ENCODE measurements at regions not wholly inside any gene's neighbourhood (a gene's known extent, or its start where the extent isn't known, plus 50 kb on each side); places are given as distances from the start of the nearest gene placed in this dataset.

DNA sequence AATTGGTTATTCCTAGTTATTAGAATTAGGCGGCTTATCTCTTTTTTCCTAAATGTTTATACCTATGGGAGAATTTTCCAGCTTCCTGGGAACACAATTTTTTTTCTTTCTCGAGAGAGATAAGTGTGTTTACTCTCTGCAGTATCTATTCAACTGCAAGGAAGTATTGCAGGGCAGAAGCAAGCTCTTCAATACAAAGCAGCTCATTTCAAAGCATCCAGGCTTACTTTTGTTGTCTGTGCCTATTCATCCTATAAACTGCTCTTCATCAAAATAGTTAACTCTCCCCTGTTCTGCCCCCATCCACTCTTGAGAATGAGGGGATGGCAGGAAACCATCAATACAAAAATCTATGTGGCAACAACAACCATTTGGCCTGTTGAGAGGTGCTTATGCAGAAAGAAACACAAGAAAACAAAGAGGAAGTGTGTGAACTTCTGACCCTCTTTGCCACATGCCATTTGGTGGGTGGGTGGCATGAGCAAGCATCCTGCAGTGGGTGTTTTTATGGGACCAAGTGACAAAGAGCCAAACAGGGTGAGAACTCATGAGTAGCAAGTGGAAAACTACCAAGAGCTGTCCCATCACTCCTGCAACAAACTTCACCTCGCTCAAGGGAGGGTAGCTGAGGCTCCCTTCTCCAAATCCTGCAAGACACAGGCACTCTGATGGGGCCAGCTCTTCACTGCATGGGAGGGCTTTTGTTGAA lies 50.6 kb upstream of the MRPS6 start:
- H3K27ac Mint-ChIP-seq, result no peak overlapping the region
- peaks cover 13 to 36% (median 19%) of the 10 kb centered on the region in 7 donors for H3K4me1 Mint-ChIP-seq
- peak; percentile 73 for ATAC-seq

DNA sequence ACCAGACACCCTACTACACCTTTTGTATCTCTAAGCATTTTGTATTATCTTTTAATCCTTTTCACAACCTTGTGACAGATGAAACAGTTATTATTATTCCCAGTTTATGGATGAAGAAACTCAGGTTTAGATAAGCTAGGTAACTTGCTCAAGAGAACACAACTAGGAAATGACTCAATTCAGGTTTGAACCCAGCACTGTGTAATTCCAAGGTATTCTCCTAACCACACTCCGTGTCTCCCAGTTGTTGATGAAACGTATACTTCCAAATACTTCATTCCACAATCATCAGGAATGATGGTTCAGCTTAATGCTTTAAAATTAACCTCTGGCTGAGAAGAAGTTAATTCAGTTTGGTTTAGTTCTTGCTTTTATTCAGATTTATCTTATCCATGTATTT lies 51.7 kb upstream of the MRPS6 start:
- H3K27ac ChIP-seq (ENCODE audit: low read depth, low read length), result no peak overlapping the region
- Mint-ChIP-seq H3K9me3 (peaks cover 0 to 17% (median 0%) of the 10 kb centered on the region in 11 donors), H3K27me3 (no peaks in the 10 kb centered on the region), H3K36me3 (peaks cover 0 to 20% (median 0%) of the 10 kb centered on the region in 5 donors), H3K4me1 (peaks cover 15 to 46% (median 21%) of the 10 kb centered on the region in 7 donors), H3K4me3 (no peak overlapping the region), H3K27ac (no peak overlapping the region)
- no peaks in the 10 kb centered on the region for H3K27me3 ChIP-seq (ENCODE audit: control insufficient read depth in 2 of 2, insufficient read depth in 2 of 2, low read length in 2 of 2)
- no peak for DNase-seq
- peaks cover 15 to 26% of the 10 kb centered on the region in 2 donors for H3K4me1 ChIP-seq (ENCODE audit: control insufficient read depth in 2 of 2, insufficient read depth in 2 of 2, low read length in 2 of 2)
- H3K4me3 ChIP-seq (ENCODE audit: low read length), result no peak overlapping the region
- intact Hi-C loops (cut with micrococcal nuclease), result loop anchor here in 1 of 2 donors (5.0 kb wide), 2 partner anchors 44 to 74 kb away; no protein-coding TSS in a partner anchor
- peaks cover 0 to 5% (median 0%) of the 10 kb centered on the region in 3 experiments for H3K9me3 ChIP-seq (ENCODE audit: control insufficient read depth in 2 of 3, low read length in 3 of 3)
- ATAC-seq, result no peak
- no peaks in the 10 kb centered on the region for H3K36me3 ChIP-seq (ENCODE audit: control insufficient read depth in 2 of 3, insufficient read depth in 3 of 3, low read length in 3 of 3)
- POLR2A ChIA-PET, result interaction anchor here (1.1 to 1.2 kb wide), 2 partner anchors 35 to 72 kb away, joined by 3 to 4 read pairs; no protein-coding TSS in a partner anchor
- CTCF ChIA-PET, result interaction anchor here (0.6 to 1.1 kb wide), 3 partner anchors 9 to 60 kb away, joined by 3 to 4 read pairs (median 4); no protein-coding TSS in a partner anchor

More for the DNA sequence above, 50.6 kb upstream of the MRPS6 start:
- Histone ChIP-seq H3K36me3 (ENCODE audit: control insufficient read depth in 2 of 3, insufficient read depth in 3 of 3, low read length in 3 of 3) (no peaks in the 10 kb centered on the region), H3K4me3 (ENCODE audit: low read length) (no peak overlapping the region), H3K27me3 (ENCODE audit: control insufficient read depth in 2 of 2, insufficient read depth in 2 of 2, low read length in 2 of 2) (no peaks in the 10 kb centered on the region), H3K9me3 (ENCODE audit: control insufficient read depth in 2 of 3, low read length in 3 of 3) (peaks cover 0 to 5% (median 0%) of the 10 kb centered on the region in 3 experiments), H3K27ac (ENCODE audit: low read depth, low read length) (no peak overlapping the region), H3K4me1 (ENCODE audit: control insufficient read depth in 2 of 2, insufficient read depth in 2 of 2, low read length in 2 of 2) (peaks cover 15 to 26% of the 10 kb centered on the region in 2 donors)
- Mint-ChIP-seq H3K4me3 (no peak overlapping the region), H3K9me3 (peaks cover 0 to 12% (median 0%) of the 10 kb centered on the region in 11 donors), H3K36me3 (peaks cover 0 to 12% (median 0%) of the 10 kb centered on the region in 5 donors), H3K27me3 (no peaks in the 10 kb centered on the region)
- peak in 4 of 9 donors; percentile 2 to 43 (median 10) for DNase-seq
- POLR2A ChIA-PET, result interaction anchor here (1.0 to 1.6 kb wide), 4 partner anchors 9 to 75 kb away, joined by 3 to 4 read pairs (median 4); no protein-coding TSS in a partner anchor
- intact Hi-C loops (cut with micrococcal nuclease), result loop anchor here in 1 of 2 donors (5.0 kb wide), 2 partner anchors 45 to 75 kb away; no protein-coding TSS in a partner anchor
- CTCF ChIA-PET, result interaction anchor here (0.9 to 2.4 kb wide), 3 partner anchors 10 to 98 kb away, joined by 3 to 9 read pairs (median 4); no protein-coding TSS in a partner anchor

DNA sequence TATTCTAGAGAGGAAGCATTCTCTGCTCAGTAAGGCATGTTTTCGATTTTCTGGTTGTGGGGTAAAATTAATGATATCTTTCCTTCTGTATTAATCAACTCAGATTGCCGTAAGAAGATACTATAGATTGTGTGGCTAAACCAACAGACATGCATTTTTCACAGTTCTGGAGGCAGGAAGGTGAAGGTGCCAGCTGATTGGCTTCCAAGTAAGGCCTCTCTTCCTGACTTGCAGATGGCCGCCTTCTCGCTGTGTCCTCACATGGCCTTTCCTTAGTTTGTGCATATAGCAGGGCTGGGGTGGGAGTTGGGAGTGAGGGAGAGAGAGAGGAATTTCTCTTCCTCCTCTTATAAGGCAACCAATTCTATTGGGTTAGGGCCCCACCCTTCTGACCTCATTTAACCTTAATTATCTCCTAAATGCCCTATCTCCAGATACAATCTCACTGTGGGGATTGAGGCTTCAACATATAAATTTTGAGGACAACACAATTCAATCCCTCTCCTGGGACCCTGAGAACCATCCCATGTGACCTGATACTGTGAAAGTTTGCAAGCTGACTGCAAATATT lies 52.3 kb upstream of the MRPS6 start:
- Mint-ChIP-seq H3K36me3 (peaks cover 0 to 20% (median 1%) of the 10 kb centered on the region in 5 donors), H3K27ac (no peak overlapping the region), H3K4me1 (peaks cover 15 to 47% (median 21%) of the 10 kb centered on the region in 7 donors), H3K9me3 (peaks cover 0 to 17% (median 0%) of the 10 kb centered on the region in 11 donors), H3K4me3 (no peak overlapping the region), H3K27me3 (no peaks in the 10 kb centered on the region)
- ChIA-PET CTCF (interaction anchor here (0.6 kb wide), 1 partner anchor 56 kb away, joined by 4 read pairs; no protein-coding TSS in a partner anchor), POLR2A (interaction anchor here (1.2 kb wide), 1 partner anchor 71 kb away, joined by 3 read pairs; no protein-coding TSS in a partner anchor)
- intact Hi-C loops (cut with micrococcal nuclease), result loop anchor here in 1 of 2 donors (5.0 kb wide), 2 partner anchors 44 to 74 kb away; no protein-coding TSS in a partner anchor
- H3K36me3 ChIP-seq (ENCODE audit: control insufficient read depth in 2 of 3, insufficient read depth in 3 of 3, low read length in 3 of 3), result no peaks in the 10 kb centered on the region
- DNase-seq (no peak), ATAC-seq (no peak)
- H3K9me3 ChIP-seq (ENCODE audit: control insufficient read depth in 2 of 3, low read length in 3 of 3), result peaks cover 0 to 5% (median 0%) of the 10 kb centered on the region in 3 experiments
- H3K27me3 ChIP-seq (ENCODE audit: control insufficient read depth in 2 of 2, insufficient read depth in 2 of 2, low read length in 2 of 2), result no peaks in the 10 kb centered on the region
- H3K4me3 ChIP-seq (ENCODE audit: low read length), result no peak overlapping the region
- H3K4me1 ChIP-seq (ENCODE audit: control insufficient read depth in 2 of 2, insufficient read depth in 2 of 2, low read length in 2 of 2), result peaks cover 15 to 26% of the 10 kb centered on the region in 2 donors
- H3K27ac ChIP-seq (ENCODE audit: low read depth, low read length), result no peak overlapping the region

DNA sequence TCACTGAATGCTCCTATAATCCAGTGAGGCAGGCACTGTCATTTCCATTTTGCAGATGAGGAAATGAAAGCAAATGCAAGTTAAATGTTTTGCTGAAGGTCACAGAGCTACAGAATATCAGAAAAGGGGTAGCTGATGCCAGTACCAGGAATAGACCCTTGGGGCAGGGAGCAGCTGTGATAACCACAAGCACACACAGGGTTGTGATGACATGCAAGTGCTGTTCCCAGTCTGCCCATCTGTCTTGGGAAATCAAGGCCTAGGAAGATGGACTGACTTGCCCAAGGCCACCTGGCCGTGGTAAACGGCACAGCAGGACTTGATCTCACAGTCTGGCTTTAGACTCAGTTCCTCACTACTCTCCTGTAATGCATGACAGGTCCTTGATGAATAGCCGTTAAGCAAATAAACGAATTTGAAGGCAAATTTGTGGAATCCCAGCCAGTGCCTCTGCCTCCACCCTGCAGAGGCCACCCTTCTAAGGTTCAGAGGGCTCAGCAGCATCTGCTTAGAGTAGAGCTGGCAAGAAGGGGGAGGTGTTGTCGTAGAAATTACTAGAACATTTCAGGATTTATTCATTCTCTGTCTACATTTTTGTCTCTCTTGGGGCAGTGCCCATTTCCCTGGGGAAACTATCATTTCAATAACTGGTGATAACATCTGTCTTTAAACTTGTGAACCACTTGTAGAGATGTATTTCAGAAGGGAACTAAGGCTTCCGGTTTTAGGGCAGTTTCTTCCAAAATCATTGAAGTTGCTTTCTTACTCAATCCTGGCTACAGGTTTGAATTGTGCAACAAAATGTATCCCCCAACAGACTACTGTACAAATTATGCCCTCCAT lies 53.2 kb upstream of the MRPS6 start:
- peaks cover 0 to 23% (median 3%) of the 10 kb centered on the region in 5 donors for H3K36me3 Mint-ChIP-seq
- Histone ChIP-seq H3K27me3 (ENCODE audit: control insufficient read depth in 2 of 2, insufficient read depth in 2 of 2, low read length in 2 of 2) (no peaks in the 10 kb centered on the region), H3K9me3 (ENCODE audit: control insufficient read depth in 2 of 3, low read length in 3 of 3) (peaks cover 0 to 5% (median 0%) of the 10 kb centered on the region in 3 experiments), H3K4me1 (ENCODE audit: control insufficient read depth in 2 of 2, insufficient read depth in 2 of 2, low read length in 2 of 2) (peaks cover 15 to 26% of the 10 kb centered on the region in 2 donors), H3K4me3 (ENCODE audit: low read length) (no peak overlapping the region), H3K36me3 (ENCODE audit: control insufficient read depth in 2 of 3, insufficient read depth in 3 of 3, low read length in 3 of 3) (no peaks in the 10 kb centered on the region), H3K27ac (ENCODE audit: low read depth, low read length) (no peak overlapping the region)
- peak overlapping the region in 4 of 9 donors; percentile 3 to 37 (median 27) for H3K27ac Mint-ChIP-seq
- H3K27me3 Mint-ChIP-seq, result no peaks in the 10 kb centered on the region
- ATAC-seq (peak; percentile 42), DNase-seq (no peak)
- peaks cover 15 to 47% (median 21%) of the 10 kb centered on the region in 7 donors for H3K4me1 Mint-ChIP-seq
- H3K4me3 Mint-ChIP-seq, result peak overlapping the region in 3 of 10 donors; percentile 3 to 26 (median 5)
- ChIA-PET POLR2A (no interaction called here), CTCF (no interaction called here)
- peaks cover 0 to 23% (median 3%) of the 10 kb centered on the region in 11 donors for H3K9me3 Mint-ChIP-seq
- intact Hi-C loops (cut with micrococcal nuclease), result loop anchor here in 1 of 2 donors (5.0 kb wide), 2 partner anchors 43 to 73 kb away; no protein-coding TSS in a partner anchor

DNA sequence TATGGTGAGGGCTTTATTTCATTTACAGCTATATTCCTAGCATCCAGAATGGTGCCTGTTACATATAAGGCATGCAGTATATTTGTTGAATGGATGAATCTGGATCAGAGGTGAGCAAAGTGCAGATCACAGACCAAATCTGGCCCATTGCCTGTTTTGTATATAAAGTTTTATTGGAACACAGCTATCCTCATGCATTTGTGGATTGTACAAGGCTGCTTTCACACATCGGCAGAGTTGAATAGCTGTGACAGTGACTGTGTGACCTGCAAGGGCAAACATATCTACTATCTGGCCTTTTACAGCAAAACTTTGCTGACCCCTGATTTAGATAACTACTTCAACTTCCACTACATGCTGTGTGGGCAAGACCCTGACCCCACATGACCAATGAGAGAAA lies 54.0 kb upstream of the MRPS6 start:
- no peaks in the 10 kb centered on the region for H3K27me3 Mint-ChIP-seq
- ChIA-PET POLR2A (no interaction called here), CTCF (interaction anchor here (0.6 kb wide), 1 partner anchor 45 kb away, joined by 3 read pairs; no protein-coding TSS in a partner anchor)
- no peak overlapping the region for H3K27ac ChIP-seq (ENCODE audit: low read depth, low read length)
- H3K4me1 Mint-ChIP-seq, result peaks cover 15 to 47% (median 21%) of the 10 kb centered on the region in 7 donors
- no peaks in the 10 kb centered on the region for H3K27me3 ChIP-seq (ENCODE audit: control insufficient read depth in 2 of 2, insufficient read depth in 2 of 2, low read length in 2 of 2)
- H3K9me3 ChIP-seq (ENCODE audit: control insufficient read depth in 2 of 3, low read length in 3 of 3), result peaks cover 0 to 8% (median 0%) of the 10 kb centered on the region in 3 experiments
- H3K4me1 ChIP-seq (ENCODE audit: control insufficient read depth in 2 of 2, insufficient read depth in 2 of 2, low read length in 2 of 2), result peaks cover 15 to 26% of the 10 kb centered on the region in 2 donors
- no peak overlapping the region for H3K4me3 ChIP-seq (ENCODE audit: low read length)
- H3K36me3 ChIP-seq (ENCODE audit: control insufficient read depth in 2 of 3, insufficient read depth in 3 of 3, low read length in 3 of 3), result no peaks in the 10 kb centered on the region
- H3K36me3 Mint-ChIP-seq, result peaks cover 5 to 29% (median 8%) of the 10 kb centered on the region in 5 donors
- H3K27ac Mint-ChIP-seq, result peak overlapping the region in 1 of 9 donors; percentile 34
- DNase-seq (no peak), ATAC-seq (no peak)
- intact Hi-C loops (cut with micrococcal nuclease), result no loop called here
- no peak overlapping the region for H3K4me3 Mint-ChIP-seq
- H3K9me3 Mint-ChIP-seq, result peaks cover 6 to 29% (median 8%) of the 10 kb centered on the region in 11 donors
